K562 (cell line): ENCODE measurements at regions not wholly inside any gene's neighbourhood (a gene's known extent, or its start where the extent isn't known, plus 50 kb on each side); places are given as distances from the start of the nearest gene placed in this dataset.

ENCODE experiments used
- ATAC-seq: fragments of 200-7000 bp; cut with Tn5 transposase; 3 replicates; pipeline ENCODE4 v1.9.1; 2020; ENCODE audit warnings: moderate library complexity
- BruUV-seq: library from RNA; stranded (reverse); fragments of 400-500 nt; replicated peaks from 2 replicates; lab custom pipeline; 2021; lab: Mats Ljungman, UMichigan
- CTCF ChIA-PET: fragments of 300-600 bp; formaldehyde crosslinking; extraction: SDS; loops from one replicate; lab custom pipeline; 2021; ENCODE audit warnings: low intra/inter-chr PET ratio; lab: Yijun Ruan, JAX
- POLR2A ChIA-PET: fragments of 300-600, 350-650 bp; sonication (Branson Sonifier 250); formaldehyde crosslinking; extraction: SDS; loops from one replicate; lab custom pipeline; 2021; ENCODE audit warnings: antibody characterized with exemption, inconsistent platforms; lab: Yijun Ruan, JAX
- DNase-seq, 4 experiments: peaks; one replicate each; pipeline versions ENCODE4 v3.0.0 to v3.0.0-alpha.2; 2011 to 2018; ENCODE audit warnings: low spot score in 3 of 4, mixed read lengths in 3 of 4; ENCODE audit errors: extremely low read depth in 1 of 4
- FAIRE-seq: peaks from 2 replicates; lab custom pipeline; 2011; peaks lifted over from hg19 to GRCh38; lab: Jason Lieb, UNC
- H2AFZ ChIP-seq: 2 replicates; pipeline ENCODE4 v1.6.0; 2011; ENCODE audit warnings: low read depth, low read length, control low read depth, inconsistent platforms
- H3K27ac ChIP-seq: fragments of 200-600 bp; 3 replicates; pipeline ENCODE4 v1.8.0; 2011; ENCODE audit warnings: low read depth, mild to moderate bottlenecking, control low read depth, inconsistent platforms, low read length, moderate library complexity, mixed read lengths; ENCODE audit errors: extremely low read depth
- H3K27me3 ChIP-seq, 2 experiments: fragments of 300-600 bp in 1 of 2; 2 replicates in 1 of 2; 3 replicates in 1 of 2; pipeline versions ENCODE4 v1.6.0 to v1.8.0; 2011; ENCODE audit warnings: inconsistent platforms in 2 of 2, low read length in 2 of 2, mild to moderate bottlenecking in 1 of 2, mixed read lengths in 1 of 2, moderate library complexity in 1 of 2; ENCODE audit not compliant: control insufficient read depth in 2 of 2, insufficient read depth in 2 of 2
- H3K36me3 ChIP-seq: fragments of 300-600 bp; 3 replicates; pipeline ENCODE4 v1.8.0; 2011; ENCODE audit warnings: mild to moderate bottlenecking, low read length, inconsistent platforms; ENCODE audit not compliant: control insufficient read depth, insufficient read depth
- H3K4me1 ChIP-seq, 2 experiments: fragments of 200-600 bp in 1 of 2; replicated peaks in 1 of 2; 2 replicates in 1 of 2; 3 replicates in 1 of 2; pipeline versions ENCODE4 v1.5.1 to v1.8.0; 2011; ENCODE audit warnings: inconsistent platforms in 2 of 2, low read length in 2 of 2, mild to moderate bottlenecking in 1 of 2, mixed read lengths in 1 of 2, moderate library complexity in 1 of 2; ENCODE audit not compliant: control insufficient read depth in 2 of 2, insufficient read depth in 2 of 2
- H3K4me2 ChIP-seq: 2 replicates; pipeline ENCODE4 v1.6.1; 2011; ENCODE audit warnings: low read length, control low read depth, inconsistent platforms, mixed read lengths; ENCODE audit not compliant: insufficient read depth
- H3K4me3 ChIP-seq: fragments of 200-600 bp; sonication (generic), shearing (Covaris generic); 2 replicates; pipeline ENCODE4 v1.5.1; 2016; ENCODE audit warnings: control low read depth, inconsistent platforms
- H3K79me2 ChIP-seq: fragments of 200-600 bp; 3 replicates; pipeline ENCODE4 v1.8.0; 2011; ENCODE audit warnings: low read length, inconsistent platforms; ENCODE audit not compliant: control insufficient read depth, insufficient read depth
- H3K9ac ChIP-seq, 2 experiments: 2 replicates each; pipeline versions ENCODE4 v1.6.0 to v1.6.1; 2011; ENCODE audit warnings: low read depth in 2 of 2, low read length in 2 of 2, control low read depth in 1 of 2, inconsistent platforms in 1 of 2, mild to moderate bottlenecking in 1 of 2, mixed read lengths in 1 of 2; ENCODE audit not compliant: insufficient read depth in 1 of 2
- H3K9me1 ChIP-seq: one replicate; pipeline ENCODE4 v1.6.0; 2011; ENCODE audit warnings: inconsistent platforms, mild to moderate bottlenecking, low read length, moderate library complexity; ENCODE audit not compliant: control insufficient read depth, insufficient read depth
- H3K9me3 ChIP-seq: replicated peaks from 2 replicates; pipeline ENCODE4 v1.5.1; 2011; ENCODE audit warnings: low read depth, low read length, inconsistent platforms; ENCODE audit not compliant: control insufficient read depth, insufficient read depth
- H4K20me1 ChIP-seq: replicated peaks from 2 replicates; pipeline ENCODE4 v1.6.1; 2011; ENCODE audit warnings: low read length, inconsistent platforms, mixed read lengths; ENCODE audit not compliant: control insufficient read depth, insufficient read depth
- ATF1 ChIP-seq, 2 experiments: fragments of 450-650 bp in 1 of 2; IDR thresholded peaks; 2 replicates each; pipeline ENCODE4 v1.6.1; 2016; ENCODE audit warnings: missing compliant biosample characterization in 1 of 2, missing genetic modification characterization in 1 of 2
- CC2D1A ChIP-seq: fragments of 450-650 bp; IDR thresholded peaks from 2 replicates; pipeline ENCODE4 v1.6.1; 2017; ENCODE audit warnings: mild to moderate bottlenecking
- DNMT1 ChIP-seq: fragments of 450-650 bp; IDR thresholded peaks from 2 replicates; pipeline ENCODE4 v1.6.1; 2016; ENCODE audit warnings: antibody characterized with exemption, mild to moderate bottlenecking
- MYC ChIP-seq, 2 experiments: fragments of 250-450 bp in 1 of 2; sonication (Bioruptor Pico) in 1 of 2; IDR thresholded peaks; 2 replicates each; pipeline versions ENCODE4 v1.5.1 to v1.6.1; 2012 to 2021; ENCODE audit warnings: low read depth in 2 of 2, borderline replicate concordance in 1 of 2, improper control_type of control experiment in 1 of 2, low read length in 1 of 2, mild to moderate bottlenecking in 1 of 2, moderate library complexity in 1 of 2
- ZNF551 ChIP-seq: fragments of 250-450 bp; sonication (Bioruptor Pico); IDR thresholded peaks from 2 replicates; pipeline ENCODE4 v1.5.0; 2021; ENCODE audit warnings: mild to moderate bottlenecking, moderate library complexity
- ZNF699 ChIP-seq: fragments of 250-450 bp; sonication (Bioruptor Pico); IDR thresholded peaks from 2 replicates; pipeline ENCODE4 v1.8.0; 2021; ENCODE audit warnings: mild to moderate bottlenecking, moderate library complexity; ENCODE audit not compliant: insufficient replicate concordance
- whole genome bisulfite sequencing: fragments of 100-300 bp; shearing (Covaris generic); methylation state at CpG from one replicate; pipeline ENCODE4 v1.1.6; 2016; ENCODE audit warnings: low coverage, mixed read lengths; ENCODE audit not compliant: insufficient coverage; ENCODE audit errors: missing lambda C conversion rate; 5-methylcytosine and 5-hydroxymethylcytosine counted together
- in situ Hi-C: fragments of 300-500 bp; cut with MboI; formaldehyde crosslinking; loops from 4 replicates; pipeline ENCODE4 v1.15.0; 2018; ENCODE audit warnings: inconsistent platforms, mixed read lengths
- intact Hi-C: fragments of 100-400 bp; cut with micrococcal nuclease; formaldehyde crosslinking; loops from 2 replicates; pipeline ENCODE4 v1.14.2; 2022
- TF ChIP-seq, protein P1 (sequence below), 3 experiments: IDR thresholded peaks in 2 of 3; conservative IDR thresholded peaks in 1 of 3; 2 replicates each; pipeline ENCODE4 v1.5.1; 2011 to 2012; ENCODE audit warnings: low read length in 3 of 3, mild to moderate bottlenecking in 3 of 3, control low read depth in 2 of 3, improper control_type of control experiment in 1 of 3, inconsistent platforms in 1 of 3, low read depth in 1 of 3, mixed read lengths in 1 of 3, moderate library complexity in 1 of 3; ENCODE audit not compliant: insufficient read depth in 2 of 3
- TF ChIP-seq, protein P2 (sequence below): sonication (generic); formaldehyde crosslinking; IDR thresholded peaks from 2 replicates; pipeline ENCODE4 v1.8.1; 2023; ENCODE audit warnings: mild to moderate bottlenecking, missing genetic modification reagents

DNA sequence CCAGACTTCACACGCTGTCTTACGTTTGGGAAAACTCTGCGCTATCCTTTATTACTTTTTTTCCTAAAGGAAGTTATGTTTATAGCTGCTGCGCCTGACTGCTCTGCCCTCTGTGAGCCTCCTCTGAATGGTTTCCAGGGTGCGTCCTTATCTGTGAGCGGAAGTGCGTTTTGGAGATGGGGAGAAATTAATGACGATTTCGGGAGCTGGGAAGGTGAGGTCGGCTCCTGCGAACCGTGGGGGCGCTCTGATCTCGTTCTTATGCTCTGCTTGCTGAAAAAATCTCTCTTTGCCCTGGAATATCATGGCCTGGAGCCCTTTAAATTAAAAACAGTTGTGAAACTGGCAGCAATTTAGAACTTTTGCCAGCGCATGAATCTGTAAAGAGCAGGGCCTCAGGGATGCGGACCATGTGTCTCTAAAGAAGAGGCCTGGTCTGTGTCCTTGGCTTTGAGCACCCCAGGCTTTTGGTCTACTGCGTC, 135.7 kb upstream of the ZFHX3 start:
- ChIA-PET POLR2A (no interaction called here), CTCF (no interaction called here)
- H3K4me2 ChIP-seq, result no peak overlapping the region
- H3K36me3 ChIP-seq, result no peaks in the 10 kb centered on the region
- no peak overlapping the region for H3K27ac ChIP-seq
- intact Hi-C loops, result no loop called here
- DNase-seq (no peak), ATAC-seq (no peak), FAIRE-seq (no peak)
- BruUV-seq, result no TSS peak
- no peaks in the 10 kb centered on the region for H4K20me1 ChIP-seq
- no peaks in the 10 kb centered on the region for H3K79me2 ChIP-seq
- TF ChIP-seq, protein P1, sequence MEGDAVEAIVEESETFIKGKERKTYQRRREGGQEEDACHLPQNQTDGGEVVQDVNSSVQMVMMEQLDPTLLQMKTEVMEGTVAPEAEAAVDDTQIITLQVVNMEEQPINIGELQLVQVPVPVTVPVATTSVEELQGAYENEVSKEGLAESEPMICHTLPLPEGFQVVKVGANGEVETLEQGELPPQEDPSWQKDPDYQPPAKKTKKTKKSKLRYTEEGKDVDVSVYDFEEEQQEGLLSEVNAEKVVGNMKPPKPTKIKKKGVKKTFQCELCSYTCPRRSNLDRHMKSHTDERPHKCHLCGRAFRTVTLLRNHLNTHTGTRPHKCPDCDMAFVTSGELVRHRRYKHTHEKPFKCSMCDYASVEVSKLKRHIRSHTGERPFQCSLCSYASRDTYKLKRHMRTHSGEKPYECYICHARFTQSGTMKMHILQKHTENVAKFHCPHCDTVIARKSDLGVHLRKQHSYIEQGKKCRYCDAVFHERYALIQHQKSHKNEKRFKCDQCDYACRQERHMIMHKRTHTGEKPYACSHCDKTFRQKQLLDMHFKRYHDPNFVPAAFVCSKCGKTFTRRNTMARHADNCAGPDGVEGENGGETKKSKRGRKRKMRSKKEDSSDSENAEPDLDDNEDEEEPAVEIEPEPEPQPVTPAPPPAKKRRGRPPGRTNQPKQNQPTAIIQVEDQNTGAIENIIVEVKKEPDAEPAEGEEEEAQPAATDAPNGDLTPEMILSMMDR (IDR thresholded peaks at IDR 0.05 in 2 of 3, conservative IDR thresholded peaks at IDR 0.05 in 1 of 3; ENCODE audit: insufficient read depth in 2 of 3, low read depth in 1 of 3, low read length in 3 of 3), result 0 out of 6 replicates have a peak, but pooled peaks of 1 of the 3 experiments have one; percentile 4
- TF ChIP-seq ZNF699 (CRISPR knock-in tag), result no peak
- H3K9ac ChIP-seq, result no peak overlapping the region
- H3K9me3 ChIP-seq, result no peaks in the 10 kb centered on the region
- no peaks in the 10 kb centered on the region for H3K9me1 ChIP-seq
- H3K4me3 ChIP-seq, result no peak overlapping the region
- H2AFZ ChIP-seq, result no peak overlapping the region
- no peaks in the 10 kb centered on the region for H3K4me1 ChIP-seq
- 3% methylated on average over 17 of the region's 17 CpGs for whole genome bisulfite sequencing
- in situ Hi-C loops, result no loop called here
- H3K27me3 ChIP-seq, result no peaks in the 10 kb centered on the region; a peak in 2 of 5 replicates

DNA sequence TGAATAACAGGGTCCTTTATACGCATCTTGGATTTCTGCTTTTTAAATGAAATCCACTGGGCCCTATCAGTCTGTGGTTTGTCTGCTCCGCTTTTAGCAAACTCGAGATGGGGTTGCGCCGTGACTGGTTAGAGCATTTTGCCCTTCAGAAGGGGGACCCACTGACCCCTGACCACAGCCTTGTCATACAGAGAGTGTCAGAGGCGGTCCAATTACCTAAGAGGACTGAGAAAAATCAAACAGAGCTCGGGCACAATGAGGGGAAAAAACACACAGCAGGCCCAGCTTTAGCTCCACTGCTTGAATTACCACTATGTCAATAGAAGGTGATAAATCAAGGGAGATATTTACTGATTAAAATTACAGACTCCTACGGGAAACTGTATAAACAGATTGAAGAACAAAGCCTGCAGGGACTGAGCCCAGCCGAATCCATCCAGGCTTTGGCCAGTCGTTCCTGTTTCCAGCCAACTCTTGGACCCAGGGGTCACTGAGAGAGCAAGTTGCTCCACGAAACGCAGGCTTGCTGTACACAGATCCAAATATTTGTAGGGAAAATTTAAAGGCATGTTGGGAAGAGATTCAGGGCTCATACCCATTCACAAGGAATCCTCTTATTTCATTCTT, 131.9 kb upstream of the ZFHX3 start:
- Histone ChIP-seq H3K4me1 (no peaks in the 10 kb centered on the region), H3K27me3 (no peaks in the 10 kb centered on the region; a peak in 2 of 5 replicates), H3K9me3 (no peaks in the 10 kb centered on the region), H3K79me2 (no peaks in the 10 kb centered on the region), H3K4me2 (no peak overlapping the region), H3K9ac (no peak overlapping the region), H3K4me3 (no peak overlapping the region), H2AFZ (no peak overlapping the region), H3K27ac (no peak overlapping the region), H3K36me3 (no peaks in the 10 kb centered on the region), H4K20me1 (no peaks in the 10 kb centered on the region; the same call in 1 of the 2 replicates), H3K9me1 (no peaks in the 10 kb centered on the region)
- in situ Hi-C loops (no loop called here), intact Hi-C loops (no loop called here)
- no TSS peak for BruUV-seq
- FAIRE-seq (no peak), DNase-seq (no peak), ATAC-seq (no peak)
- POLR2A ChIA-PET, result no interaction called here
- 1% methylated on average over 12 of the region's 12 CpGs for WGBS
- CTCF ChIA-PET, result no interaction called here
- TF ChIP-seq ZNF551 (CRISPR knock-in tag) (no peak), CC2D1A (no peak), DNMT1 (no peak), ATF1 (CRISPR knock-in tag; IDR thresholded peaks at IDR 0.05) (no peak), ATF1 (tag; IDR thresholded peaks at IDR 0.05) (no peak), MYC (IDR thresholded peaks at IDR 0.05; ENCODE audit: low read depth, low read length) (no peak), MYC (CRISPR knock-in tag; IDR thresholded peaks at IDR 0.05; ENCODE audit: borderline replicate concordance, low read depth) (no peak)
- TF ChIP-seq, protein P2, sequence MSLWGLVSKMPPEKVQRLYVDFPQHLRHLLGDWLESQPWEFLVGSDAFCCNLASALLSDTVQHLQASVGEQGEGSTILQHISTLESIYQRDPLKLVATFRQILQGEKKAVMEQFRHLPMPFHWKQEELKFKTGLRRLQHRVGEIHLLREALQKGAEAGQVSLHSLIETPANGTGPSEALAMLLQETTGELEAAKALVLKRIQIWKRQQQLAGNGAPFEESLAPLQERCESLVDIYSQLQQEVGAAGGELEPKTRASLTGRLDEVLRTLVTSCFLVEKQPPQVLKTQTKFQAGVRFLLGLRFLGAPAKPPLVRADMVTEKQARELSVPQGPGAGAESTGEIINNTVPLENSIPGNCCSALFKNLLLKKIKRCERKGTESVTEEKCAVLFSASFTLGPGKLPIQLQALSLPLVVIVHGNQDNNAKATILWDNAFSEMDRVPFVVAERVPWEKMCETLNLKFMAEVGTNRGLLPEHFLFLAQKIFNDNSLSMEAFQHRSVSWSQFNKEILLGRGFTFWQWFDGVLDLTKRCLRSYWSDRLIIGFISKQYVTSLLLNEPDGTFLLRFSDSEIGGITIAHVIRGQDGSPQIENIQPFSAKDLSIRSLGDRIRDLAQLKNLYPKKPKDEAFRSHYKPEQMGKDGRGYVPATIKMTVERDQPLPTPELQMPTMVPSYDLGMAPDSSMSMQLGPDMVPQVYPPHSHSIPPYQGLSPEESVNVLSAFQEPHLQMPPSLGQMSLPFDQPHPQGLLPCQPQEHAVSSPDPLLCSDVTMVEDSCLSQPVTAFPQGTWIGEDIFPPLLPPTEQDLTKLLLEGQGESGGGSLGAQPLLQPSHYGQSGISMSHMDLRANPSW (CRISPR knock-in tag), result no peak
